Endothelial cell of umbilical vein (primary cell): ENCODE measurements at regions not wholly inside any gene's neighbourhood (a gene's known extent, or its start where the extent isn't known, plus 50 kb on each side); places are given as distances from the start of the nearest gene placed in this dataset.

ENCODE experiments used
- EZH2 ChIP-seq: IDR thresholded peaks from 2 replicates; pipeline ENCODE4 v1.6.1; 2012; ENCODE audit warnings: borderline replicate concordance, low read depth, mild to moderate bottlenecking, moderate library complexity, low read length, inconsistent platforms; ENCODE audit not compliant: severe bottlenecking
- POLR2A ChIP-seq: IDR thresholded peaks from 2 replicates; pipeline ENCODE4 v1.6.1; 2012; ENCODE audit warnings: low read depth, mild to moderate bottlenecking, control low read depth, low read length
- TF ChIP-seq, protein P1 (sequence below): IDR thresholded peaks from 2 replicates; pipeline ENCODE4 v1.6.1; 2011; ENCODE audit not compliant: insufficient read depth, insufficient read length
- TF ChIP-seq, protein P2 (sequence below), 2 donors: IDR thresholded peaks; 1 replicate in 1 of 2; 2 replicates in 1 of 2; pipeline ENCODE4 v1.5.1; 2011; ENCODE audit warnings: low read length in 2 of 2, mild to moderate bottlenecking in 2 of 2, moderate library complexity in 2 of 2, control low read depth in 1 of 2, inconsistent platforms in 1 of 2, low read depth in 1 of 2; ENCODE audit not compliant: insufficient read depth in 1 of 2; ENCODE audit errors: extremely low read depth in 1 of 2

DNA sequence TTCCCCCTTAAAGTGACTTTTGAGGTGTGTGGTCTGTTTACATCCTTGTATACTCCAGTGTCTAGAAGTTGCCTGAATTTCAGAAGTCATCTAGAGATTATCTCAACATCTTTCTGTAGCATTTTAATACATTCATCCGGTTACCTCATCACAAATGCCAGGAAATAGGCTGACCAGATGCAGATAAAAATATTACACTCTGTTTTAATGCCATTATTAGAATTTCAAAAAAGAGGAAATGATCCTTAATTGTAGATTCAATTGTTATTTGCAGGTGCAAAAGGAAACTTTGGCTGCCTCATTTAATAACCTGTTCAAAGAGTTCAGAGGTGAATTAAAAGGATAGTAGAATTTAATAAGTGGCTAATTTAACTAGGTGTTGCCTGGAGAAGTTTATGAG lies 290.9 kb downstream of the C3orf38 start:
- TF ChIP-seq EZH2 (no peak), POLR2A (no peak)
- TF ChIP-seq, protein P1, sequence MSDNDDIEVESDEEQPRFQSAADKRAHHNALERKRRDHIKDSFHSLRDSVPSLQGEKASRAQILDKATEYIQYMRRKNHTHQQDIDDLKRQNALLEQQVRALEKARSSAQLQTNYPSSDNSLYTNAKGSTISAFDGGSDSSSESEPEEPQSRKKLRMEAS, result no peak
- TF ChIP-seq, protein P2, sequence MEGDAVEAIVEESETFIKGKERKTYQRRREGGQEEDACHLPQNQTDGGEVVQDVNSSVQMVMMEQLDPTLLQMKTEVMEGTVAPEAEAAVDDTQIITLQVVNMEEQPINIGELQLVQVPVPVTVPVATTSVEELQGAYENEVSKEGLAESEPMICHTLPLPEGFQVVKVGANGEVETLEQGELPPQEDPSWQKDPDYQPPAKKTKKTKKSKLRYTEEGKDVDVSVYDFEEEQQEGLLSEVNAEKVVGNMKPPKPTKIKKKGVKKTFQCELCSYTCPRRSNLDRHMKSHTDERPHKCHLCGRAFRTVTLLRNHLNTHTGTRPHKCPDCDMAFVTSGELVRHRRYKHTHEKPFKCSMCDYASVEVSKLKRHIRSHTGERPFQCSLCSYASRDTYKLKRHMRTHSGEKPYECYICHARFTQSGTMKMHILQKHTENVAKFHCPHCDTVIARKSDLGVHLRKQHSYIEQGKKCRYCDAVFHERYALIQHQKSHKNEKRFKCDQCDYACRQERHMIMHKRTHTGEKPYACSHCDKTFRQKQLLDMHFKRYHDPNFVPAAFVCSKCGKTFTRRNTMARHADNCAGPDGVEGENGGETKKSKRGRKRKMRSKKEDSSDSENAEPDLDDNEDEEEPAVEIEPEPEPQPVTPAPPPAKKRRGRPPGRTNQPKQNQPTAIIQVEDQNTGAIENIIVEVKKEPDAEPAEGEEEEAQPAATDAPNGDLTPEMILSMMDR (IDR thresholded peaks at IDR 0.05; ENCODE audit: extremely low read depth in 1 of 2, insufficient read depth in 1 of 2, low read depth in 1 of 2, low read length in 2 of 2), result no peak
